HCT116 (cell line): ENCODE measurements at regions not wholly inside any gene's neighbourhood (a gene's known extent, or its start where the extent isn't known, plus 50 kb on each side); places are given as distances from the start of the nearest gene placed in this dataset.

Source experiments
- ATAC-seq: fragments of 200-7000 bp; cut with Tn5 transposase; 2 replicates; pipeline ENCODE4 v1.9.1; 2020; ENCODE audit warnings: mild to moderate bottlenecking, moderate library complexity
- BruUV-seq: library from RNA; stranded (reverse); fragments of 400-500 nt; replicated peaks from 2 replicates; lab custom pipeline; 2021; lab: Mats Ljungman, UMichigan
- CTCF ChIA-PET: fragments of 300-600 bp; sonication (Branson Sonifier 250); formaldehyde crosslinking; loops from one replicate; lab custom pipeline; 2021; ENCODE audit warnings: antibody characterized with exemption; lab: Charles Lee
- POLR2A ChIA-PET: fragments of 300-600, 350-600 bp; sonication (Branson Sonifier 250); formaldehyde crosslinking; loops from one replicate; lab custom pipeline; 2021; ENCODE audit warnings: antibody characterized with exemption; lab: Charles Lee
- RAD21 ChIA-PET, 2 experiments: fragments of 300-600 bp; sonication (Branson Sonifier 250); formaldehyde crosslinking; loops; one replicate each; lab custom pipeline; 2023; ENCODE audit warnings: low total read pairs in 2 of 2; ENCODE audit not compliant: uncharacterized antibody in 2 of 2, unreplicated experiment in 2 of 2, low non-redundant PET in 1 of 2; lab: Charles Lee
- DNase-seq: peaks from one replicate; pipeline ENCODE4 v3.0.0-alpha.2; 2010; ENCODE audit warnings: low read depth, low spot score
- H2AFZ ChIP-seq: fragments of 200-600 bp; shearing (Covaris generic), sonication (generic); 2 replicates; pipeline ENCODE4 v1.6.1; 2017; ENCODE audit warnings: low read depth, mixed run types, mixed read lengths, antibody characterized with exemption, low read length; ENCODE audit not compliant: poor library complexity, severe bottlenecking
- H3K27ac ChIP-seq: 2 replicates; pipeline ENCODE4 v1.5.1; 2012; ENCODE audit warnings: low read depth, low read length
- H3K27me3 ChIP-seq: fragments of 200-600 bp; sonication (generic); 2 replicates; pipeline ENCODE4 v1.6.1; 2016; ENCODE audit warnings: mixed run types, low read length, mixed read lengths; ENCODE audit not compliant: insufficient read depth
- H3K36me3 ChIP-seq, 2 experiments: fragments of 200-500 bp in 1 of 2; fragments of 200-600 bp in 1 of 2; sonication (Bioruptor generic) in 1 of 2; sonication (generic) in 1 of 2; 2 replicates each; pipeline versions ENCODE4 v1.5.1 to v1.6.1; 2014 to 2016; ENCODE audit warnings: low read length in 2 of 2, inconsistent platforms in 1 of 2, mixed read lengths in 1 of 2, mixed run types in 1 of 2; ENCODE audit not compliant: insufficient read depth in 2 of 2, control insufficient read depth in 1 of 2
- H3K4me1 ChIP-seq, 2 experiments: fragments of 200-600 bp in 1 of 2; sonication (generic) in 1 of 2; 2 replicates each; pipeline versions ENCODE4 v1.5.1 to v1.6.1; 2012 to 2017; ENCODE audit warnings: low read length in 2 of 2, inconsistent platforms in 1 of 2, mild to moderate bottlenecking in 1 of 2, mixed read lengths in 1 of 2, mixed run types in 1 of 2, moderate library complexity in 1 of 2; ENCODE audit not compliant: insufficient read depth in 2 of 2, control insufficient read depth in 1 of 2
- H3K4me2 ChIP-seq: fragments of 200-600 bp; sonication (generic); 2 replicates; pipeline ENCODE4 v1.6.1; 2017; ENCODE audit warnings: mixed run types, low read length, mixed read lengths
- H3K4me3 ChIP-seq, 2 experiments: fragments of 200-600 bp in 1 of 2; sonication (generic) in 1 of 2; replicated peaks in 1 of 2; 2 replicates each; pipeline ENCODE4 v1.5.1; 2011 to 2016; ENCODE audit warnings: low read length in 2 of 2, control low read depth in 1 of 2, low read depth in 1 of 2, mild to moderate bottlenecking in 1 of 2, mixed read lengths in 1 of 2, mixed run types in 1 of 2
- H3K79me2 ChIP-seq: fragments of 200-600 bp; sonication (generic); 2 replicates; pipeline ENCODE4 v1.6.1; 2017; ENCODE audit warnings: mild to moderate bottlenecking, mixed run types, low read length, moderate library complexity, mixed read lengths; ENCODE audit not compliant: insufficient read depth
- H3K9ac ChIP-seq: fragments of 200-600 bp; sonication (generic); 2 replicates; pipeline ENCODE4 v1.6.1; 2016; ENCODE audit warnings: low read length, mixed read lengths
- H3K9me2 ChIP-seq: fragments of 200-600 bp; sonication (generic), shearing (Covaris generic); 2 replicates; pipeline ENCODE4 v1.6.1; 2017; ENCODE audit warnings: mixed run types, mild to moderate bottlenecking, moderate library complexity; ENCODE audit not compliant: insufficient read depth
- H3K9me3 ChIP-seq, 2 experiments: fragments of 200-500 bp in 1 of 2; fragments of 200-600 bp in 1 of 2; sonication (Bioruptor generic) in 1 of 2; sonication (generic) in 1 of 2; 2 replicates each; pipeline ENCODE4 v1.6.1; 2014 to 2017; ENCODE audit warnings: low read length in 2 of 2, mixed read lengths in 2 of 2, inconsistent platforms in 1 of 2, low read depth in 1 of 2, mild to moderate bottlenecking in 1 of 2, mixed run types in 1 of 2, moderate library complexity in 1 of 2; ENCODE audit not compliant: control insufficient read depth in 1 of 2, insufficient read depth in 1 of 2
- H4K20me1 ChIP-seq: fragments of 200-600 bp; sonication (generic), shearing (Covaris generic); 2 replicates; pipeline ENCODE4 v1.6.1; 2017; ENCODE audit warnings: mixed run types, mild to moderate bottlenecking, moderate library complexity; ENCODE audit not compliant: insufficient read depth
- CBX3 ChIP-seq: IDR thresholded peaks from 2 replicates; pipeline ENCODE4 v1.6.1; 2012; ENCODE audit warnings: low read depth
- CEBPB ChIP-seq: IDR thresholded peaks from 2 replicates; pipeline ENCODE4 v1.6.1; 2012; ENCODE audit warnings: low read depth
- EZH2 ChIP-seq: fragments of 200-600 bp; sonication (generic); IDR thresholded peaks from 2 replicates; pipeline ENCODE4 v1.6.1; 2017; ENCODE audit warnings: antibody characterized with exemption, mixed run types
- EZH2phosphoT487 ChIP-seq: fragments of 200-600 bp; IDR thresholded peaks from 2 replicates; pipeline ENCODE4 v1.6.1; 2018; ENCODE audit warnings: antibody characterized with exemption, borderline replicate concordance
- FOSL1 ChIP-seq: IDR thresholded peaks from 2 replicates; pipeline ENCODE4 v1.6.1; 2012; ENCODE audit warnings: low read depth
- JUND ChIP-seq: IDR thresholded peaks from 2 replicates; pipeline ENCODE4 v1.6.1; 2012
- POLR2A ChIP-seq: IDR thresholded peaks from 2 replicates; pipeline ENCODE4 v1.7.0; 2011; ENCODE audit warnings: borderline replicate concordance; ENCODE audit not compliant: insufficient read depth, insufficient read length; ENCODE audit errors: extremely low read depth
- POLR2AphosphoS5 ChIP-seq: IDR thresholded peaks from 2 replicates; pipeline ENCODE4 v1.6.1; 2011; ENCODE audit warnings: mild to moderate bottlenecking, low read depth, low read length, moderate library complexity
- RAD21 ChIP-seq: IDR thresholded peaks from 2 replicates; pipeline ENCODE4 v1.6.1; 2012; ENCODE audit warnings: low read depth, mild to moderate bottlenecking
- SIN3A ChIP-seq: IDR thresholded peaks from 2 replicates; pipeline ENCODE4 v1.6.1; 2012; ENCODE audit warnings: low read depth
- SP1 ChIP-seq: IDR thresholded peaks from 2 replicates; pipeline ENCODE4 v1.6.1; 2012; ENCODE audit warnings: low read depth
- SRF ChIP-seq: IDR thresholded peaks from 2 replicates; pipeline ENCODE4 v1.6.1; 2012; ENCODE audit warnings: low read depth
- TCF7L2 ChIP-seq: IDR thresholded peaks from 2 replicates; pipeline ENCODE4 v1.7.0; 2011; ENCODE audit warnings: borderline replicate concordance, inconsistent platforms; ENCODE audit not compliant: insufficient read depth, insufficient read length; ENCODE audit errors: extremely low read depth
- YY1 ChIP-seq: IDR thresholded peaks from 2 replicates; pipeline ENCODE4 v1.6.1; 2011; ENCODE audit warnings: low read length, low read depth, moderate library complexity, mild to moderate bottlenecking; ENCODE audit not compliant: insufficient replicate concordance; ENCODE audit errors: extremely low read depth
- ZFX ChIP-seq: fragments of 450-650 bp; IDR thresholded peaks from 2 replicates; pipeline ENCODE4 v1.6.1; 2017
- ZNF274 ChIP-seq: fragments of 200-500 bp; sonication (Bioruptor generic); IDR thresholded peaks from 2 replicates; pipeline ENCODE4 v1.6.1; 2014; ENCODE audit warnings: mild to moderate bottlenecking, low read depth, low read length, inconsistent platforms
- intact Hi-C: fragments of 100-400 bp; cut with micrococcal nuclease; formaldehyde crosslinking; loops from 2 replicates; pipeline ENCODE4 v1.10.0; 2022
- TF ChIP-seq, protein P1 (sequence below): IDR thresholded peaks from 2 replicates; pipeline ENCODE4 v1.6.1; 2012; ENCODE audit warnings: low read depth
- TF ChIP-seq, protein P2 (sequence below): IDR thresholded peaks from 2 replicates; pipeline ENCODE4 v1.6.1; 2012
- TF ChIP-seq, protein P3 (sequence below): IDR thresholded peaks from 2 replicates; pipeline ENCODE4 v1.6.1; 2012

DNA sequence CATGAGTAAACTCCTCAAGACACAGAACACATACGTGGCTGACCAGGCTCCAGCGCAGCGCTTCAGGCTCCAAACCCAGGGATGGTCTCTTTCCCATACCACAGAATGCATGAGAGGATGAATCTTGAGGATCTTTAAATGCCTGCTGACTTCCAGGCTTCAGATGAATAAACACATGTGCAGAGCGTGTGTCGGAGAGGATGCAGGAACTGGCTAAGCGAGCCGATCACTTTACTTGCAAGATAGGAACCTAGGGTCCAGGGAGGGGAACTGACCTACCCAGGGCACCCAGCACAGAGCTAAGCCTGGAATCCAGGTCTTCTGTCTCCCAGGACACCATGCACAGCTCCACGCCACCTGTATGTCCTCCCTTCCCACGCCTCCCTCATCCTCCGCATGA lies 209.8 kb downstream of the BCL11B start:
- ATAC-seq (no peak), DNase-seq (no peak)
- Histone ChIP-seq H3K4me3 (no peak overlapping the region), H4K20me1 (no peaks in the 10 kb centered on the region), H3K9me3 (no peaks in the 10 kb centered on the region), H3K9me2 (no peaks in the 10 kb centered on the region), H3K36me3 (no peaks in the 10 kb centered on the region), H2AFZ (no peak overlapping the region), H3K9ac (no peak overlapping the region), H3K4me1 (no peaks in the 10 kb centered on the region), H3K27ac (no peak overlapping the region), H3K27me3 (no peaks in the 10 kb centered on the region), H3K4me2 (no peak overlapping the region), H3K79me2 (no peaks in the 10 kb centered on the region)
- RAD21 ChIA-PET, result no interaction called here
- no TSS peak for BruUV-seq
- POLR2A ChIA-PET, result no interaction called here
- no peak for TF ChIP-seq POLR2AphosphoS5
- TF ChIP-seq YY1, result no peak
- TF ChIP-seq SIN3A, result no peak
- TF ChIP-seq TCF7L2, result no peak
- no peak for TF ChIP-seq SP1
- no peak for TF ChIP-seq POLR2A
- TF ChIP-seq JUND, result no peak
- TF ChIP-seq, protein P1, sequence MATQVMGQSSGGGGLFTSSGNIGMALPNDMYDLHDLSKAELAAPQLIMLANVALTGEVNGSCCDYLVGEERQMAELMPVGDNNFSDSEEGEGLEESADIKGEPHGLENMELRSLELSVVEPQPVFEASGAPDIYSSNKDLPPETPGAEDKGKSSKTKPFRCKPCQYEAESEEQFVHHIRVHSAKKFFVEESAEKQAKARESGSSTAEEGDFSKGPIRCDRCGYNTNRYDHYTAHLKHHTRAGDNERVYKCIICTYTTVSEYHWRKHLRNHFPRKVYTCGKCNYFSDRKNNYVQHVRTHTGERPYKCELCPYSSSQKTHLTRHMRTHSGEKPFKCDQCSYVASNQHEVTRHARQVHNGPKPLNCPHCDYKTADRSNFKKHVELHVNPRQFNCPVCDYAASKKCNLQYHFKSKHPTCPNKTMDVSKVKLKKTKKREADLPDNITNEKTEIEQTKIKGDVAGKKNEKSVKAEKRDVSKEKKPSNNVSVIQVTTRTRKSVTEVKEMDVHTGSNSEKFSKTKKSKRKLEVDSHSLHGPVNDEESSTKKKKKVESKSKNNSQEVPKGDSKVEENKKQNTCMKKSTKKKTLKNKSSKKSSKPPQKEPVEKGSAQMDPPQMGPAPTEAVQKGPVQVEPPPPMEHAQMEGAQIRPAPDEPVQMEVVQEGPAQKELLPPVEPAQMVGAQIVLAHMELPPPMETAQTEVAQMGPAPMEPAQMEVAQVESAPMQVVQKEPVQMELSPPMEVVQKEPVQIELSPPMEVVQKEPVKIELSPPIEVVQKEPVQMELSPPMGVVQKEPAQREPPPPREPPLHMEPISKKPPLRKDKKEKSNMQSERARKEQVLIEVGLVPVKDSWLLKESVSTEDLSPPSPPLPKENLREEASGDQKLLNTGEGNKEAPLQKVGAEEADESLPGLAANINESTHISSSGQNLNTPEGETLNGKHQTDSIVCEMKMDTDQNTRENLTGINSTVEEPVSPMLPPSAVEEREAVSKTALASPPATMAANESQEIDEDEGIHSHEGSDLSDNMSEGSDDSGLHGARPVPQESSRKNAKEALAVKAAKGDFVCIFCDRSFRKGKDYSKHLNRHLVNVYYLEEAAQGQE, result no peak
- TF ChIP-seq CBX3, result no peak
- TF ChIP-seq ZFX, result no peak
- TF ChIP-seq, protein P2, sequence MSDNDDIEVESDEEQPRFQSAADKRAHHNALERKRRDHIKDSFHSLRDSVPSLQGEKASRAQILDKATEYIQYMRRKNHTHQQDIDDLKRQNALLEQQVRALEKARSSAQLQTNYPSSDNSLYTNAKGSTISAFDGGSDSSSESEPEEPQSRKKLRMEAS, result no peak
- no peak for TF ChIP-seq RAD21
- TF ChIP-seq CEBPB, result no peak
- TF ChIP-seq, protein P3, sequence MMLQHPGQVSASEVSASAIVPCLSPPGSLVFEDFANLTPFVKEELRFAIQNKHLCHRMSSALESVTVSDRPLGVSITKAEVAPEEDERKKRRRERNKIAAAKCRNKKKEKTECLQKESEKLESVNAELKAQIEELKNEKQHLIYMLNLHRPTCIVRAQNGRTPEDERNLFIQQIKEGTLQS, result no peak
- no peak for TF ChIP-seq EZH2phosphoT487
- no peak for TF ChIP-seq FOSL1
- TF ChIP-seq EZH2, result no peak
- no peak for TF ChIP-seq ZNF274
- TF ChIP-seq SRF, result no peak
- CTCF ChIA-PET, result no interaction called here
- intact Hi-C loops, result no loop called here
